ENCODE measurements at regions not wholly inside any gene's neighbourhood (a gene's known extent, or its start where the extent isn't known, plus 50 kb on each side); places are given as distances from the start of the nearest gene placed in this dataset.

DNA sequence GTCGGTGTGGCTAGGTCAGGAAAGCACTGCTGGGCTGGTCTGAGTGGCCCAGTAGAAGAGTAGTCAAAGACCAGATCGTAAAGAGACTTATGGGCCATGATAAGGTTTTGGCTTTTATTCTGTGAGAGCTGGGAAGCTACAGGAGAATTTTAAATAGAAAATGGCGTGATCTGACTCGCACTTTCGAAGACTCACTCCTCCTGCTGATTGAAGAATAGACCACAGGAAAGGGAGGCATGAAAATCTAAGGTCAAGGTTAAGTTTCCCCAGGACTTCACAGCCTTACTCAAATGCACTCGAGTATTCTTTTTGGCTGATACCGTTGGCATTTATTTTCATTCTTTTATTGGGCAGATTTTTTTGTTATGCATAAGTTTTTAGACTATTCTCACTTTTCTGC lies 231.4 kb upstream of the ANKRD50 start:
- no peaks in the 10 kb centered on the region for H3K9me3 ChIP-seq (replicated peaks; ENCODE audit: control insufficient read depth, insufficient read depth, low read length)
- H3K79me2 ChIP-seq (ENCODE audit: control insufficient read depth, insufficient read depth, low read length), result no peaks in the 10 kb centered on the region
- H4K20me1 ChIP-seq (ENCODE audit: control insufficient read depth, insufficient read depth), result no peaks in the 10 kb centered on the region
- H3K9ac ChIP-seq (ENCODE audit: control insufficient read depth, insufficient read depth, low read length), result no peak overlapping the region
- TF ChIP-seq RAD21 (IDR thresholded peaks at IDR 0.05; ENCODE audit: insufficient read depth, low read depth, low read length), result peak; percentile 24; the same call in 1 of the 2 replicates
- TF ChIP-seq, protein P1, sequence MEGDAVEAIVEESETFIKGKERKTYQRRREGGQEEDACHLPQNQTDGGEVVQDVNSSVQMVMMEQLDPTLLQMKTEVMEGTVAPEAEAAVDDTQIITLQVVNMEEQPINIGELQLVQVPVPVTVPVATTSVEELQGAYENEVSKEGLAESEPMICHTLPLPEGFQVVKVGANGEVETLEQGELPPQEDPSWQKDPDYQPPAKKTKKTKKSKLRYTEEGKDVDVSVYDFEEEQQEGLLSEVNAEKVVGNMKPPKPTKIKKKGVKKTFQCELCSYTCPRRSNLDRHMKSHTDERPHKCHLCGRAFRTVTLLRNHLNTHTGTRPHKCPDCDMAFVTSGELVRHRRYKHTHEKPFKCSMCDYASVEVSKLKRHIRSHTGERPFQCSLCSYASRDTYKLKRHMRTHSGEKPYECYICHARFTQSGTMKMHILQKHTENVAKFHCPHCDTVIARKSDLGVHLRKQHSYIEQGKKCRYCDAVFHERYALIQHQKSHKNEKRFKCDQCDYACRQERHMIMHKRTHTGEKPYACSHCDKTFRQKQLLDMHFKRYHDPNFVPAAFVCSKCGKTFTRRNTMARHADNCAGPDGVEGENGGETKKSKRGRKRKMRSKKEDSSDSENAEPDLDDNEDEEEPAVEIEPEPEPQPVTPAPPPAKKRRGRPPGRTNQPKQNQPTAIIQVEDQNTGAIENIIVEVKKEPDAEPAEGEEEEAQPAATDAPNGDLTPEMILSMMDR (IDR thresholded peaks at IDR 0.05 in 2 of 3, conservative IDR thresholded peaks at IDR 0.05 in 1 of 3; ENCODE audit: control insufficient read depth in 2 of 3, extremely low read depth in 1 of 3, insufficient read depth in 1 of 3, low read depth in 3 of 3, low read length in 3 of 3), result 0 out of 6 replicates have a peak, but pooled peaks of 2 of the 3 experiments have one; percentile 2 to 15
- TF ChIP-seq POLR2AphosphoS5 (IDR thresholded peaks at IDR 0.05; ENCODE audit: low read length), result no peak
- TF ChIP-seq, protein P2, sequence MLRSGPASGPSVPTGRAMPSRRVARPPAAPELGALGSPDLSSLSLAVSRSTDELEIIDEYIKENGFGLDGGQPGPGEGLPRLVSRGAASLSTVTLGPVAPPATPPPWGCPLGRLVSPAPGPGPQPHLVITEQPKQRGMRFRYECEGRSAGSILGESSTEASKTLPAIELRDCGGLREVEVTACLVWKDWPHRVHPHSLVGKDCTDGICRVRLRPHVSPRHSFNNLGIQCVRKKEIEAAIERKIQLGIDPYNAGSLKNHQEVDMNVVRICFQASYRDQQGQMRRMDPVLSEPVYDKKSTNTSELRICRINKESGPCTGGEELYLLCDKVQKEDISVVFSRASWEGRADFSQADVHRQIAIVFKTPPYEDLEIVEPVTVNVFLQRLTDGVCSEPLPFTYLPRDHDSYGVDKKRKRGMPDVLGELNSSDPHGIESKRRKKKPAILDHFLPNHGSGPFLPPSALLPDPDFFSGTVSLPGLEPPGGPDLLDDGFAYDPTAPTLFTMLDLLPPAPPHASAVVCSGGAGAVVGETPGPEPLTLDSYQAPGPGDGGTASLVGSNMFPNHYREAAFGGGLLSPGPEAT (IDR thresholded peaks at IDR 0.05; ENCODE audit: low read depth), result no peak
- TF ChIP-seq, protein P3, sequence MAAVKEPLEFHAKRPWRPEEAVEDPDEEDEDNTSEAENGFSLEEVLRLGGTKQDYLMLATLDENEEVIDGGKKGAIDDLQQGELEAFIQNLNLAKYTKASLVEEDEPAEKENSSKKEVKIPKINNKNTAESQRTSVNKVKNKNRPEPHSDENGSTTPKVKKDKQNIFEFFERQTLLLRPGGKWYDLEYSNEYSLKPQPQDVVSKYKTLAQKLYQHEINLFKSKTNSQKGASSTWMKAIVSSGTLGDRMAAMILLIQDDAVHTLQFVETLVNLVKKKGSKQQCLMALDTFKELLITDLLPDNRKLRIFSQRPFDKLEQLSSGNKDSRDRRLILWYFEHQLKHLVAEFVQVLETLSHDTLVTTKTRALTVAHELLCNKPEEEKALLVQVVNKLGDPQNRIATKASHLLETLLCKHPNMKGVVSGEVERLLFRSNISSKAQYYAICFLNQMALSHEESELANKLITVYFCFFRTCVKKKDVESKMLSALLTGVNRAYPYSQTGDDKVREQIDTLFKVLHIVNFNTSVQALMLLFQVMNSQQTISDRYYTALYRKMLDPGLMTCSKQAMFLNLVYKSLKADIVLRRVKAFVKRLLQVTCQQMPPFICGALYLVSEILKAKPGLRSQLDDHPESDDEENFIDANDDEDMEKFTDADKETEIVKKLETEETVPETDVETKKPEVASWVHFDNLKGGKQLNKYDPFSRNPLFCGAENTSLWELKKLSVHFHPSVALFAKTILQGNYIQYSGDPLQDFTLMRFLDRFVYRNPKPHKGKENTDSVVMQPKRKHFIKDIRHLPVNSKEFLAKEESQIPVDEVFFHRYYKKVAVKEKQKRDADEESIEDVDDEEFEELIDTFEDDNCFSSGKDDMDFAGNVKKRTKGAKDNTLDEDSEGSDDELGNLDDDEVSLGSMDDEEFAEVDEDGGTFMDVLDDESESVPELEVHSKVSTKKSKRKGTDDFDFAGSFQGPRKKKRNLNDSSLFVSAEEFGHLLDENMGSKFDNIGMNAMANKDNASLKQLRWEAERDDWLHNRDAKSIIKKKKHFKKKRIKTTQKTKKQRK (IDR thresholded peaks at IDR 0.05; ENCODE audit: low read depth, low read length), result no peak
- TF ChIP-seq YY1 (IDR thresholded peaks at IDR 0.05; ENCODE audit: low read depth, low read length), result 0 out of 2 replicates have a peak, but pooled peaks have one; percentile 50
- TF ChIP-seq SMARCA5 (IDR thresholded peaks at IDR 0.05), result no peak
- TF ChIP-seq SMC3 (IDR thresholded peaks at IDR 0.05; ENCODE audit: borderline replicate concordance, low read length), result no peak
- TF ChIP-seq, protein P4, sequence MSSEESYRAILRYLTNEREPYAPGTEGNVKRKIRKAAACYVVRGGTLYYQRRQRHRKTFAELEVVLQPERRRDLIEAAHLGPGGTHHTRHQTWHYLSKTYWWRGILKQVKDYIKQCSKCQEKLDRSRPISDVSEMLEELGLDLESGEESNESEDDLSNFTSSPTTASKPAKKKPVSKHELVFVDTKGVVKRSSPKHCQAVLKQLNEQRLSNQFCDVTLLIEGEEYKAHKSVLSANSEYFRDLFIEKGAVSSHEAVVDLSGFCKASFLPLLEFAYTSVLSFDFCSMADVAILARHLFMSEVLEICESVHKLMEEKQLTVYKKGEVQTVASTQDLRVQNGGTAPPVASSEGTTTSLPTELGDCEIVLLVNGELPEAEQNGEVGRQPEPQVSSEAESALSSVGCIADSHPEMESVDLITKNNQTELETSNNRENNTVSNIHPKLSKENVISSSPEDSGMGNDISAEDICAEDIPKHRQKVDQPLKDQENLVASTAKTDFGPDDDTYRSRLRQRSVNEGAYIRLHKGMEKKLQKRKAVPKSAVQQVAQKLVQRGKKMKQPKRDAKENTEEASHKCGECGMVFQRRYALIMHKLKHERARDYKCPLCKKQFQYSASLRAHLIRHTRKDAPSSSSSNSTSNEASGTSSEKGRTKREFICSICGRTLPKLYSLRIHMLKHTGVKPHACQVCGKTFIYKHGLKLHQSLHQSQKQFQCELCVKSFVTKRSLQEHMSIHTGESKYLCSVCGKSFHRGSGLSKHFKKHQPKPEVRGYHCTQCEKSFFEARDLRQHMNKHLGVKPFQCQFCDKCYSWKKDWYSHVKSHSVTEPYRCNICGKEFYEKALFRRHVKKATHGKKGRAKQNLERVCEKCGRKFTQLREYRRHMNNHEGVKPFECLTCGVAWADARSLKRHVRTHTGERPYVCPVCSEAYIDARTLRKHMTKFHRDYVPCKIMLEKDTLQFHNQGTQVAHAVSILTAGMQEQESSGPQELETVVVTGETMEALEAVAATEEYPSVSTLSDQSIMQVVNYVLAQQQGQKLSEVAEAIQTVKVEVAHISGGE (CRISPR knock-in tag; IDR thresholded peaks at IDR 0.05), result no peak
- TF ChIP-seq POLR2A (IDR thresholded peaks at IDR 0.05; ENCODE audit: low read depth, low read length), result no peak
- TF ChIP-seq SUPT20H (IDR thresholded peaks at IDR 0.05; ENCODE audit: borderline replicate concordance, control insufficient read depth, low read depth, low read length), result no peak
- H3K27me3 ChIP-seq (replicated peaks in 1 of 2; ENCODE audit: control insufficient read depth in 2 of 2, insufficient read depth in 2 of 2, low read length in 1 of 2), result no peaks in the 10 kb centered on the region
- no peaks in the 10 kb centered on the region for H3K4me1 ChIP-seq (ENCODE audit: control insufficient read depth, insufficient read depth, low read length)
- no peak overlapping the region for H3K4me3 ChIP-seq
- no peak for DNase-seq (ENCODE audit: low read depth, low spot score)
- H3K27ac ChIP-seq (ENCODE audit: control insufficient read depth, insufficient read depth), result no peak overlapping the region
- in situ Hi-C loops (cut with MboI), result no loop called here
- SMC1A ChIA-PET (ENCODE audit: uncharacterized antibody, unreplicated experiment), result interaction anchor here (0.6 kb wide), 1 partner anchor 296 kb away, joined by 3 read pairs; no protein-coding TSS in a partner anchor
- RAD21 ChIA-PET (ENCODE audit: unreplicated experiment), result no interaction called here
- CTCF ChIA-PET, result no interaction called here
- POLR2A ChIA-PET, result no interaction called here
- ATAC-seq, result peak; percentile 58; the same call in 2 of the 3 replicates
- H3K4me2 ChIP-seq (ENCODE audit: control insufficient read depth, insufficient read depth), result no peak overlapping the region
- no peak for FAIRE-seq
- no peaks in the 10 kb centered on the region for H3K36me3 ChIP-seq (ENCODE audit: control insufficient read depth in 2 of 2, insufficient read depth in 2 of 2, low read length in 1 of 2)
- H2AFZ ChIP-seq (ENCODE audit: control insufficient read depth, low read depth, low read length), result no peak overlapping the region
- intact Hi-C loops (cut with micrococcal nuclease; ENCODE audit: unreplicated experiment), result no loop called here
- 8% methylated on average over 7 of the region's 7 CpGs for WGBS (ENCODE audit: insufficient coverage, insufficient replicate concordance, low lambda C conversion rate, missing lambda C conversion rate)
- no TSS peak for BruUV-seq (replicated peaks)

Data from GM12878 (cell line).